HCEC 1CT (cell line): ENCODE measurements at regions not wholly inside any gene's neighbourhood (a gene's known extent, or its start where the extent isn't known, plus 50 kb on each side); places are given as distances from the start of the nearest gene placed in this dataset.
A peak's percentile ranks its signal among the peaks of the same experiment; 100 is the strongest.
"Not testable (repeated sequence)": the region's sequence is repeated elsewhere in the genome, so short reads cannot be mapped to it uniquely, and the experiment has no call there.

ENCODE experiments used
- DNase-seq: peaks from one replicate; pipeline ENCODE4 v3.0.0-alpha.2; 2017

GRCh38 chr12:78530100-78530765, 334.3 kb upstream of the SYT1 start:
- peak; percentile 9 for DNase-seq

GRCh38 chr12:78531831-78532458, 332.6 kb upstream of the SYT1 start:
- DNase-seq, result no peak

DNA sequence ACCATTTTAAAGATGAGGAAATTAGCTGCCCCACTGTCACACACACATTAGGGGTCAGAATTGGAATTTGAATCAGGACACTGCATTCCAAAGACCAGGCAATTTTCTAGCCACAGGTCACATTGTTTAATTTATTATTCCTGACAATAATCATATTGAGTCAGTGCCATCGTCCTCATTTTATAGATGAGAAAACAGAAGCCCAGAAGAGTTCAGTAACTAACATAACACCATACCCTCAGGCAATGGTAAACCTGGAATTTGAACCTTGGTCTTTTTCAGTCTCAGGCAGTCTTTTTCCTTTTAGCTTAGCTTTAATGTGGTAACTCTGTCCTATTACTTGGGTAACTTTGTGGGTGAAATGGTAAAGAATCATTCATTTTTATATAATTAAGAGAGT, 330.3 kb upstream of the SYT1 start:
- no peak for DNase-seq

DNA sequence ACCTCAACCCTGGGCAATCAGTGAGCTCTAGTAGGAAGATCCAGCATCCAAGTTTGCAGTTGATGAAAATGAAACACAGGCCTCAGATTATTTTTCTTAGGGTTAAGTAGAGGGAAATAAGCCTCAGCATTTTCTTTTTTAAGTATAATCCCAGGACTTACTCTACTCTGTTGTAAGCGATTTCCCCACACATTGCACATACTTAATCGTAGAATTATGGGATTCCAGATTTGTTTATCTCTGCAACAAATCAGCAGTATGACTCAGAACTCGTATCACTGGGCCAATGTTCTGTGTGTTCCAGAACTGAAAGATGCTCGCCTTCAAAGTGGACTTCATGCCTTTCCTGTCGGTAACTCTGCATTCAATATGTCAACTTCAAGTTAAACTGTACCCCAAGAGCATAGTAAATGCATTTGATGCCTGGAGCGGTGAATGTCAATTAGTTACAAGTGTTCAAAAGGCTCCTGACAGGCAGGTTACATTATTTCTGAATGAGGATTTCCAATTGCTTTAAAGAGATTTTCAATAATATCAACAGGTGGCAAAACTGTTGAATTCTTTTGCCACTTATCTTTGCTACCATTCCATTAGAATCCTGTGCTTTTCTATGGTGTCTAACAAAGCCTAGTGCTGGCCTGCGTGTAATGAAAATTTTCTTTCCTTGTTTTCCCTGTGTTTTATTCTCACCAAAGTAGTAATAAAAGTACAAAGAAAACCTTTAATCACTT, 323.8 kb upstream of the SYT1 start:
- peak; percentile 52 for DNase-seq

GRCh38 chr12:78550831-78551230, 313.7 kb upstream of the SYT1 start:
- no peak for DNase-seq

DNA sequence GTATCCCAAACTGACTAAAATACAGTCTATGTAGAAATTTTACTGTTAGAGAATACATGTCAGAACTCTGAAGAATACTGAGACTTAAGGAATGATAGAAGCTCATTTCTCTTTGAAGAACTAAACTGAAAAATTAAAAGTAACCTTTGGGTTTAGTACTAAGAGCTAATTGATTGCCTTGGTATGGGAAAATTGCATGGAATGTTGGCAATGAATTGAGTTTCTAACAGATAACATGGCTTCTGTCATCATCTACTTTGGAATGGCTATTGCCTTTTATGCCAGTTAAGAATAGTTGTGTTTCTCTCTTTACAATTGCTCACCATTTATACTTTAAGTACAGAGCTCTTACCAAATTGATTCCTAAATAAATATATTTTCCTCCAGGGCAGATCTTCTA, 308.8 kb upstream of the SYT1 start:
- DNase-seq, result no peak

GRCh38 chr12:78556651-78557050, 307.9 kb upstream of the SYT1 start:
- DNase-seq, result no peak

DNA sequence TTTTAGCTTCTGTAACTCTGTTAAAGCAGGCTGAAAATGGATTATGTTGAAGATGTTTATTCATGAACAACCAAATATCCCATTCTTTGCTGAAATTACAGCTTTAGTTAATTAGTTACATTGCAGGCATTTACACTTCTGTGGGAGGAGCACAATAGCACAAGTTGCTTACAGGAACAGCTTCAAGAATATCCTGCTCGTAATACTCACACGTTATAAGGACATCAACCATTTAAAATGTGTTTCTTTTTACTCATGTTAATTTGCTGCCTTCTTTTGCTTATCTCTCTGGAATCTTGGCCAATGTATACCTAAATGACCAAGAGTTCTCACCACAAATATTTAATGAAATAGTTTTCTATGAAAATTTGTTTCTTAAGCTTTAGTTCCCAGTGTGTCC, 305.2 kb upstream of the SYT1 start:
- no peak for DNase-seq

GRCh38 chr12:78559886-78560285, 304.7 kb upstream of the SYT1 start:
- DNase-seq, result no peak

- DNase-seq, result no peak
Measured at GRCh38 chr12:78560633-78561032, 303.9 kb upstream of the SYT1 start.

- DNase-seq, result peak; percentile 29
Measured at GRCh38 chr12:78562368-78563205, 302.0 kb upstream of the SYT1 start.

- no peak for DNase-seq
Measured at GRCh38 chr12:78563826-78564225, 300.7 kb upstream of the SYT1 start.

GRCh38 chr12:78566456-78566855, 298.1 kb upstream of the SYT1 start:
- no peak for DNase-seq

- peak; percentile 36 for DNase-seq
Measured at GRCh38 chr12:78568321-78569020, 296.1 kb upstream of the SYT1 start.

DNA sequence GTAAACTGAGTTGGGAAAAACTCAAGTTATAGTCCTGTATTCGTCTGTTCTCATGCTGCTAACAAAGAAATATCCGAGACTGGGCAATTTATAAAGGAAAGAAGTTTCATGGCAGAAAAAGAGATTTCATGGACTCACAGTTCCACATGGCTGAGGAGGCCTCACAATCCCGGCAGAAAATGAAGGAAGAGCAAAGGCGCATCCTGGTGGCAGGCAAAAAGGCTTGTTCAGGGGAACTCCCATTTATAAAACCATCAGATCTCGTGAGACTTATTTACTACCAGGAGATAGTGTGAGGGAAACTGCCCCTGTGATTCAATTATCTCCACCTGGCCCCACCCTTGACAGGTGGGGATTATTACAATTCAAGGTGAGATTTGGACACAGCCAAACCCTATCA, 292.6 kb upstream of the SYT1 start:
- DNase-seq, result no peak

GRCh38 chr12:78575208-78575607, 289.4 kb upstream of the SYT1 start:
- DNase-seq, result not testable (repeated sequence)

DNA sequence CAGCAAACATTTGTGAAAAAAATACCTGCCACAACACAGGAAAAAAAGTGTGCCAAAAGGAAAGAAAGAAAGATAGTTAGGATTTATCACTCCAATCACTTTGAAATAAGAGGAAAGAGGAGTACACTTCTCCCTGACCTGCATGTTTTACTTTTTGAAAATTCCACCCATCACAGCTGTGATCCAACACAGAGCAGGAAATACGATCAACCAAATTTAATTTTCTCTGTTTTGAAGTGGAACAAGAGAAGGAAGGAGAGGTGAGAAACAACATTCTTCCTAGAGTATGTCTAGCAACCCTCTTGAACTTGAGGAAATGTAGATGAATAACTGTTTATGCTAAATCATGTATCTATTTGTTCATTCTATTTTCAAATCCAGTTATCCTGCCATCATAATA, 284.7 kb upstream of the SYT1 start:
- no peak for DNase-seq

DNA sequence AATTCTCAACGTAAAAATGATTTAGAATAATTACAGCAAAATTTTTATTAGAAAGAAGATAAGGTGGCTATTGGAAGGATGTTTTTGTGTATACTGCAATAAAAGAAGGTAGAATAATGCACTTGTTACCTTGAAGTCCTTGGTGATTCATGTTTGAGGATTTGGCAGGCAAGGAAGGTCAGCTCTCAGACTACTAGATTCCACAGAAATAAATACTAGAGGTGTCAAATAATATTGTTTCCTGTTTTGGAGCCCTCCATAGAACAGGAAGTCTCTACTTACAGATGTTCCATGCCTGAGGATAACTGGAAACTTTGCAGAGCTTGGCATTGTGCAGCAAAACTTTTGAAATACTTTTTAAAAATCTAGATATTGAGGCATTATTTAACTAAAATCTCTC, 284.3 kb upstream of the SYT1 start:
- no peak for DNase-seq

DNA sequence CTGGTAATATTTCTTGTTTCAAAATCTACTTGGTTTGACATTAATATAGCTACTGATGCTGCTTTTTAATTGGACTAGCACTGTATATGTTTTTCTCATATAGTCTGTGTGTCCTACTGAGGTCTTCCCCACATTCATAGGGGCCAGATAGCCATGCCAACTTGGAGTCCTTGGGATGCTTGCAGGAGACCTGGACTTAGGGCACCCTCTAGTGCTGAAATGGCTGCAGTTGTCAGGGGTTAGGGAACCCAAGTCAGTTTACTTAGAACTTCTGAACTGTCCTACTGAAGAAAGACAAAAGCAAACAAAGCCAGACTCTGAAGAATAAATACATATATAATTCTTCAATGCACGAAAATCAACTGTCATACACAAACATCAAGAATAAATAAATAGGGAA, 279.9 kb upstream of the SYT1 start:
- DNase-seq, result no peak

DNA sequence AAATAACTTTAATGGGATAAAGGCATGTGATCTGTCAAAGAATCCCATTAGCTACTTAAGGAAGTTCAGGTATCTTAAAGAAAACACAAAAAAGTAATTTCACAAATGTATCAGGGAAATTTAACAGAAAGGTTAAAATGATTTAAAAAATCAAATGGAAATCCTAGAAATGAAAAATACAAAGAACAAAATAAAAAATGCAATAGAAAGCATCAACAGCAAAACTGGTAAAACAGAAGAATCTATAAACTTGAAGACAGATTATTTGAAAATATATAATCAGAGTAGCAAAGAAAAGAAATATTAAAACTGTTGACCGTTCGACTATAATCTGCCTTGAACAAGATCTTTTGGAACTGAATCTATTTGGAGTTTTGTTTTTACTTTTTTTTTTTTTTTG, 279.4 kb upstream of the SYT1 start:
- DNase-seq, result no peak

DNA sequence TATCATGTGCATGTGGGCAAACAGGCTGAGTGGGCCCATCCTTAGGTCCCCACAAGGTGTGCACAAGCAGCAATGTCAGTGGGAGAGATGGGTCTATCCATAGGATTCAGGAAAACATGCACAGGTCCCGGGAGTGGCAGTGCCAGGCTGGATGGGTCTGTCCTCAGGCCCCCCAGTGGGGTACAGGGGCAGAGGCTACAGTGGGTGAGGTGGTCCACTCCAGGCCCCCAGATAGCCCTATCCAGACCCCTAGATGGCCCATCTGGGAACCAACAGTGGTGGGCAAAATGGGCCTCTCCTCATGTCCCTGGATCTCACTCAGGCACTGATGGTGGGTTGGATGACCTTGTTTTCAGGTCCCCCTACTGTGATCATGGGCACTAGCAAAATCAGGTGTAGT, 277.8 kb upstream of the SYT1 start:
- no peak for DNase-seq

DNA sequence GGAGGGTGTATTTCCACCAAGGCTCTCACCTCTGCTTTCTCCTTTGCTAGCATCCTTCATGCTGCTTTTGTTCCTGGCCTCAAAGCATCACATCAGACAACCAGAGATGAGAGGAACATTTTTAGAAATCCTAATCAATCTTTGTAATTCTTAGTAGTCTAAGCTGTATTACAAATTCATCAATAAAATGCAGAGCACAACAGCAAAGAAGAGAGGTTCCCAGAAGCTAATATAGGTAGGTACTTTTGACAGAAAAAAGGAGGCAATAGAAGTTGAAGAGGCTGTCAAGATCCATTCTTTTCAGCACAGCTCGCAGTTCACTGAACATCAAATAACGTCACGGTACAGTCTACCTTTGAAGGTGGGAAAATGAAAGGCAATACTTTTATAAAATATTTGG, 265.2 kb upstream of the SYT1 start:
- no peak for DNase-seq

- no peak for DNase-seq
Measured at GRCh38 chr12:78600541-78600940, 264.0 kb upstream of the SYT1 start.
